ENCODE measurements at regions not wholly inside any gene's neighbourhood (a gene's known extent, or its start where the extent isn't known, plus 50 kb on each side); places are given as distances from the start of the nearest gene placed in this dataset.
"Not testable (repeated sequence)": the region's sequence is repeated elsewhere in the genome, so short reads cannot be mapped to it uniquely, and the experiment has no call there.

DNA sequence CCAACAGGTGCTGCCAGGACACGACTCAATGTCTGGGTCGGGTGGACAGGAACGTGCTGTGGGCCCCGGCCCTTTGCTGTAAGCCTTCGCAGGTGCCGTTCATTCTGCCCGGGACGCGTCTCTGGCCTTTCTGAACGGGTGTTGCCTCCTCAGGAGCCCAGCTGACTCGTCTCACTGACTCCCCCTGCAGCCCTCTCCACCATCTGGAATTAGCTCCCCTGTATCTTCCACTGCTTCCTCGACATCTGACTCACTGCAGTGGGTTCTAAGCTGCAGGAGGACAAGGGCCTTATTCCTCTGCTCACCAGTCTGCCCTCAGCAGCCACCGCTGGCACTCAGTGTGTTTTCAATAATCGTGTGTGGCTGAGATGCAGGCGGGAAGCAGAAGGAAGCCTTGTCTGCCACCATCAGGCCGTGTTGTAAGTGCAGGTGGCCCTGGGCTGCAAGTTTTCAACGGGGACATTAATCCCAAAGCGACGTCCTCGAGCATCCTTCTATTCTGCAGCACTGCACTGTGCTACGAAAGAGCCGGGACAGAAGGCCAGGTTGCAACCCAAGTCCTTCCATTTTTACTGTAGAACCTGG lies 256.2 kb downstream of the FOXL1 start:
- DNase-seq (ENCODE audit: low spot score): no peak

DNA sequence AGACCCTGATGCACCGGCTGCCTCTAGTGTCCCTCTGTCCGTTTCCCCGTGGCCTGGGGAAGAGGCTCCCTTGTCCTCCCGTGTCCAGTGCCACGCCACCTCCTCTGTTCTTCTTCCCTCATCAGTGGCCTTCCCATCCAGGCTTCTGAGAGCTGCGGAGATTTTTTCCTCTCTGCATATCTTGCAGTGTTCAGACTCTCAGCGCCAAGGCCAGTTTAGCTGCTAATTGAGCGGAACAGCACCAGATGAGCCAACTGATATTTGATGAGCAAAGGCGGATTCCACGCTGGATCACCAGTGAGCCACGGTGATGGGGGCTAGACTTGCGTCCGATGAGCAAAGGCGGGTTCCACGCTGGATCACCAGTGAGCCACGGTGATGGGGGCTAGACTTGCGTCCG lies 257.6 kb downstream of the FOXL1 start:
- no peak for DNase-seq (ENCODE audit: low spot score)

GRCh38 chr16:86836503-86837129 lies 258.3 kb downstream of the FOXL1 start:
- no peak for DNase-seq (ENCODE audit: low spot score)

- DNase-seq (ENCODE audit: low spot score): no peak
Measured at GRCh38 chr16:86843812-86844211, 265.5 kb downstream of the FOXL1 start.

DNA sequence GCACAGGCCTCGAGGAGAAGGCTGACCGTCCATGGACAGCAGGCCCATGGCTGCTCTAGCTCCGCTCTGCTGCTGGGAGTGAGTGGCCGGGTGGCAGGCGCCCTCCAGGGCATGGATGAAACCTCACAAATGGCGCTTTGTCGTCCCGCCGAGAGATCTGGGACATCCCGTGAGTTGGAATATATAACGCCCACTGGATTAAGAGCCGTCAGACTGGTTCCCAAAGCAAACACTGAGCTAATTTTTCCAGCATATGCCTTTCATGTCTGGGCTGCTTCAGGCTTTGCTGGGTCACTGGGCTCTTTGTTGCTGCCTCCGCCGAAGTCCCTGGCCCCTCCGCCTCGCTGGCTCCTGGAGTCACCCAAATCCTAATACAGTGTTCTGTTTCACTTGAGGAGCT lies 266.3 kb downstream of the FOXL1 start:
- no peak for DNase-seq (ENCODE audit: low spot score)

- no peak for DNase-seq (ENCODE audit: low spot score)
Measured at GRCh38 chr16:86846136-86846535, 267.8 kb downstream of the FOXL1 start.

GRCh38 chr16:86848821-86849220 lies 270.5 kb downstream of the FOXL1 start:
- DNase-seq (ENCODE audit: low spot score): no peak

DNA sequence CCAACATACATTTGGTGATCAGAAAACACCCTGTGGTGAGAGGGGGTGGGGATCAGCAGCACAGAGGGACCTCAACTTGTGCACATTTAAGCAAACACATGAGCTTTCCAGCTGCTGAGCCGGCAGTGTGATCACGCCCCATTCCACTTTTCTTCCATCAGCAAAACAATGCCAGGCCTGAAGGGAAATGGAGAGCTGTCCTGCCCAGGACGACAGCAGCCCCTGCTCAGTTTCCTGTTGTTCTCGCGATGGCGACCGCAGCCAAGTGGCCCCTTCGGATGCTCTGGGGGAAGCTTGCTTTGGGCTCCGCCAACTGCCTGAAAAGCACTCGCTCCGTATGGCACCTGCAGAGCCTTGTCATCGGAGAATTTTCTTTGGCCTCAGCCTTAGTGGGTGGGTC lies 272.3 kb downstream of the FOXL1 start:
- no peak for DNase-seq (ENCODE audit: low spot score)

GRCh38 chr16:86852135-86852534 lies 273.8 kb downstream of the FOXL1 start:
- no peak for DNase-seq (ENCODE audit: low spot score)

- DNase-seq (ENCODE audit: low spot score): no peak
Measured at GRCh38 chr16:86854058-86854621, 275.8 kb downstream of the FOXL1 start.

DNA sequence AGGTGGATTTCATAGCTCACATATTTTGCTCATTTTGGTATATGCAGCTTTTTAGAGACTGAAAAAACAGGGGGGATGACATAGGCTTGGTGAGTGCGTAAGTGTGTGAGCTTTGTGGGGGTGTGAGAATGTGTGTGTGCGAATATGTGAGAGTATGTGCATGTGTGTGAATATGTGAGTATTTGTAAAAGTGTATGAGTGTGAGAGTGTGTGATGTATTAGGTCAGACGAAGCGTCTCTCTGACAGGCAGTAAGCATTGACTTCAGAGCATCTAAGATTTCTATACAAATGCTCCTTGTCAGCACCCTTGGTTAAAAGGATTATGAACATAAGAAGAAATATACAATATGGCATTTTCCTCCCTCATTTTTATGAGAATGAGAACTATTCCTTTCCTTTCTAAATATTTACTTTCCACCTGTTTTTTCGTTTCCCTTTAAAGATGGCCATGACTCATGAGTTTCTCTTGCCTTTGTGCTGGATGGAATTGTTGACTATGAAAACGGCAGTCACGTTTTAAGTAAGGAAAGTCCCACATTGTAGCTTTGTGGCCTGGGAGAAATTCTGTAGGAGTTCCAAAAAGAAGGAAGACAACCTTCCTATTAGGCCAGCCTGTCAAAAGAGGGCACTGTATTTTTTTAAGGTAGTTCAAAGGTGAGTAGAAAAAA lies 276.4 kb downstream of the FOXL1 start:
- DNase-seq (ENCODE audit: low spot score): no peak

- no peak for DNase-seq (ENCODE audit: low spot score)
Measured at GRCh38 chr16:86856946-86857586, 278.7 kb downstream of the FOXL1 start.

DNA sequence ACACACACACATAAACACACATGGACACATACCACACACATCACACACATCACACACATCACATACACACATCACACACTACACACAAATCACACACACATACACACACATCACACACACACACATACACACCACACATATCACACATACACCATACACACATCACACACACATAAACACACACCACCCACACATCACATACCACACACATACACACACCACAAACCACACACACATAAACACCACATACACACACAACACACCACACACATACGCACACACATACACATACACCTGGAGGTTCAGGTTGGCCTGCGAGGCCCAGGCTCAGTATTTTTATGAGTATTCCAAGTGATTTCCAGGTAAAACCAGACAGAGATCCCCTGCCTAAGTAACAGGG lies 279.5 kb downstream of the FOXL1 start:
- no peak for DNase-seq (ENCODE audit: low spot score)

- no peak for DNase-seq (ENCODE audit: low spot score)
Measured at GRCh38 chr16:86858501-86858900, 280.2 kb downstream of the FOXL1 start.

- not testable (repeated sequence) for DNase-seq (ENCODE audit: low spot score)
Measured at GRCh38 chr16:86861270-86861858, 283.0 kb downstream of the FOXL1 start.

DNA sequence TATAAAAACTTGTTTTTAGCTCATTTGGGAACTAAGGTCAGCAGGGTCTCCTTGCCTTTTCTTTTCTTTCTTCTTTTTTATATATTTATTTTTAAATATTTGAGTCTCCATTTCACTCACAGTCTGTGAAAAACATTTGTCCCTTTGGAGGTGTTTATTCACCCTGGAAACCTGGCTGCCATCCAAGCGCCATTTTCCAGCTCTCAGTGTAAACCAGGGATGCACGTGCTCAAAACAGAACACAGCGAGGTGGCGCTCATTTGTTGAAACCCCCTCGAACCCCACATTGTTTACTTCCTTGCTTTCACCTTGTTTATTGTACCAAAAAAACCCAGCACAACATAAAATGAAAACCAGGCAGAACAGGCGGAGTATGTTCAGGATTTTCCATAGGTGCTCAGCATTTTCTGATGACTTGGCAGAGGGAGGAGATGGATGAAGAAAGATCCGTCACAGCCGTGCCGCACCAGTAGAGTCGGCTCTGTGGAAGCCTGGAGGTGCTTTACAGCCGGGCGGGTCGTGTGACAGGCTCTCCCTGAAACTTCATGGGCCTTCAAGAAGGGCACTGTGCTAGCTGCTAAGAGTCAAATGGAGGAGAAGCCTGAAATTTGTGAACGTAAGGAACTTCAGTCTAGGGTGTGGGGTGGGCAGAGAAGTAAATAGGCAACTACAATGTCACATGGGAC lies 284.4 kb downstream of the FOXL1 start:
- DNase-seq (ENCODE audit: low spot score): no peak

- DNase-seq (ENCODE audit: low spot score): no peak
Measured at GRCh38 chr16:86863609-86864008, 285.3 kb downstream of the FOXL1 start.

DNA sequence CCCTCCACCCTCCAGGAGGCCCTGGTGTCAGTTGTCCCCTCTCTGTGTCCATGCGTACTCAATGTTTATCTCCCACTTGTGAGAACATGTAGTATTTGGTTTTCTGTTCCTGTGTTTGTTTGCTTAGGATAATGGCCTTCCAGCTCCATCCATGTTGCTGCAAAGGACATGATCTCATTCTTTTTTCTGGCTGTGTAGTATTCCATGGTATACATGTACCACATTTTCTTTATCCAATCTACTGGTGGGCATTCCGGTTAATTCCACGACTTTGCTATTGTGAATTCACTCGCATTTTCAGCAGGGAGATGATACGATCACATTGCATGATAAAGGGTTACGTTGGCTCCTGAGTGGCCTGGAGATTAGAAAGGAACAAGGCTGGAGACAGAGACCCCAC lies 286.2 kb downstream of the FOXL1 start:
- DNase-seq (ENCODE audit: low spot score): no peak

DNA sequence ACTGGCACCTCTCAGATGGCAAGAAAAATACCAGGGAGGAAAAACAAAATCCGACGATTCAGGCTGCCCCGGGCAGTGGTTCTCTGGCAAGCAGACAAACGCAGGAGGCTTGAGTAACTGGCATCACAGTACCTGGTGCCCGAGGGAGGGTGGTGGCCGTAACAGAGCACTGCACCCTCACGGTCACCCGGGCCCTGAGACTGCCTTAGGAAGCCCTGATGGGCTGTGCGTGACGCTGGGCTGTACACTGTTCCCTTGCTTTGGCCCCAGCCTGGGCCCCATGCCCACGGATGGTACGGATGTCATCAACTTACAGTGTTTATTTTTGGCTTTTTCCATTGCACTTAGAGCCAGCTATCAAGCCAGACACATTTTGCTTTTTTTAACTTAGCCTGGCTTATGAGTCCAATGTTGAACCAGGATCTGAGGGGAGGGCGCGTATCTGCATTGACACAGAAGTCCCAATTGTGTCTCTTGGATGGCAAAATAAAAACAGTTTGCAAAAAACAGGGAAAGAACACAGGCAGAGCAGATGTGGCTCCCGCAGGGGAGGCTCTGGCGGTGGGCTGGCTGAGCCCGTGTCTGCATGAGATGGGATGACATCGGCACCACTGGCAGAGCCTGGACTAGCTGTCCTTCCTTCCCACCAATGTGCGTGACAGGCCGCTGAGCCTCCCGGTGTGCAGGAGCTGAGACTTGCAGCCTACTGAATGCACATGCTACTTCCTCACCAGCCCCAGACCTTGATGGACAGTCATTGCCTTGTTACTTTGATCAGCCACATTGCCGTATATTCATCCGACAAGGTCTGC lies 287.7 kb downstream of the FOXL1 start:
- DNase-seq (ENCODE audit: low spot score): no peak

- DNase-seq (ENCODE audit: low spot score): no peak
Measured at GRCh38 chr16:86866986-86867722, 288.8 kb downstream of the FOXL1 start.

All from CD4-positive, alpha-beta T cell treated with Interleukin-2 at 100 ng/mL for 4 hours (primary cell).